ENCODE measurements at regions not wholly inside any gene's neighbourhood (a gene's known extent, or its start where the extent isn't known, plus 50 kb on each side); places are given as distances from the start of the nearest gene placed in this dataset.

GRCh38 chr11:80007616-80008015, 566.8 kb upstream of the TENM4 start:
- TF ChIP-seq, protein P1, sequence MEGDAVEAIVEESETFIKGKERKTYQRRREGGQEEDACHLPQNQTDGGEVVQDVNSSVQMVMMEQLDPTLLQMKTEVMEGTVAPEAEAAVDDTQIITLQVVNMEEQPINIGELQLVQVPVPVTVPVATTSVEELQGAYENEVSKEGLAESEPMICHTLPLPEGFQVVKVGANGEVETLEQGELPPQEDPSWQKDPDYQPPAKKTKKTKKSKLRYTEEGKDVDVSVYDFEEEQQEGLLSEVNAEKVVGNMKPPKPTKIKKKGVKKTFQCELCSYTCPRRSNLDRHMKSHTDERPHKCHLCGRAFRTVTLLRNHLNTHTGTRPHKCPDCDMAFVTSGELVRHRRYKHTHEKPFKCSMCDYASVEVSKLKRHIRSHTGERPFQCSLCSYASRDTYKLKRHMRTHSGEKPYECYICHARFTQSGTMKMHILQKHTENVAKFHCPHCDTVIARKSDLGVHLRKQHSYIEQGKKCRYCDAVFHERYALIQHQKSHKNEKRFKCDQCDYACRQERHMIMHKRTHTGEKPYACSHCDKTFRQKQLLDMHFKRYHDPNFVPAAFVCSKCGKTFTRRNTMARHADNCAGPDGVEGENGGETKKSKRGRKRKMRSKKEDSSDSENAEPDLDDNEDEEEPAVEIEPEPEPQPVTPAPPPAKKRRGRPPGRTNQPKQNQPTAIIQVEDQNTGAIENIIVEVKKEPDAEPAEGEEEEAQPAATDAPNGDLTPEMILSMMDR (IDR thresholded peaks at IDR 0.05; ENCODE audit: low read depth, low read length): no peak
- no peak for DNase-seq (ENCODE audit: extremely low read depth, low read depth)

- TF ChIP-seq, protein P1 (IDR thresholded peaks at IDR 0.05; ENCODE audit: low read depth, low read length): no peak
- DNase-seq (ENCODE audit: extremely low read depth, low read depth): no peak
These were observed 549.3 kb upstream of the TENM4 start for GRCh38 chr11:79990141-79990540.

GRCh38 chr11:79982185-79982584, 541.4 kb upstream of the TENM4 start:
- DNase-seq (ENCODE audit: extremely low read depth, low read depth): no peak
- TF ChIP-seq, protein P1 (IDR thresholded peaks at IDR 0.05; ENCODE audit: low read depth, low read length): no peak

DNA sequence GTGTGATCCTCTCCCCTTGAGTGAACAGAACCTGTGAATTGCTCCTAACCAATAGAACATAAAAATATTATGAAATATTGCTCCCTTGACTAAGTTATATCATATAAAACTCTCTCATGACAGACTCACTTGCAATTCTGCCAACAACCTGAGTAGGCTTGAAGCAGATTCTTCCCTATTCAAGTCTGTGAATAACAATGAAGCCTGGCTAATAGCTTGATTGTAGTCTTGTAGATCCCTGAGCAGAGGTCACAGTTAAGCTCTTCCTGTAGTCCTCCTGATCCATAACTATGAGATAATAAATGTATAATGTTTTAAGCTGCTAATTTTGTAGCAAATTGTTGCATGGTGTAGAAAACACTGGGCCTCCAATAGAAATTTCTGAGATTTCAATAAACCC, 540.1 kb upstream of the TENM4 start:
- TF ChIP-seq, protein P1 (IDR thresholded peaks at IDR 0.05; ENCODE audit: low read depth, low read length): no peak
- DNase-seq (ENCODE audit: extremely low read depth, low read depth): no peak

- TF ChIP-seq, protein P1 (IDR thresholded peaks at IDR 0.05; ENCODE audit: low read depth, low read length): no peak
- DNase-seq (ENCODE audit: extremely low read depth, low read depth): no peak
These were observed 533.1 kb upstream of the TENM4 start for GRCh38 chr11:79973721-79974617.

DNA sequence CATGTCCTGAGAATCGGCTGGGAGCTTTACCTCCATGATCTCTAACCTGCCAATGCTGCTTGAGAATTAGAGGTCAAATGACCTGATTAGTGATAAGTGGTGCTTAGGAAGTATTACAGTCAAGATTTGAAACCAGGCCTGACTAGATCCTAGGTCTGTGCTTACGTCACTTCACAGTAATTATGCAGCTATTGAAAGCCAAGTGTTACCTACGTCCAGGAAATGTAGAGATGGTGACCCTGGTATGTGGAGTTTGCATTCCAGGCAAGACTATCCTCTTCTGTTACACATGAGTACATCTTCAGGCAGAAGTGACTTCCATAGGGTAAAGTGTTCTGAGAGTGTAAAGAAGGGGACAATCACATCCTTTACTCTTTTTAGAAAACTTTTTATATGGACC, 530.4 kb upstream of the TENM4 start:
- no peak for DNase-seq (ENCODE audit: extremely low read depth, low read depth)

GRCh38 chr11:79966592-79966991, 525.8 kb upstream of the TENM4 start:
- TF ChIP-seq, protein P1 (IDR thresholded peaks at IDR 0.05; ENCODE audit: low read depth, low read length): no peak
- DNase-seq (ENCODE audit: extremely low read depth, low read depth): no peak

More for the DNA sequence above, 530.4 kb upstream of the TENM4 start:
- TF ChIP-seq, protein P1 (IDR thresholded peaks at IDR 0.05; ENCODE audit: low read depth, low read length): no peak

Data from AG09319 (cell line).